Aorta (tissue), 5 donors: ENCODE measurements at regions not wholly inside any gene's neighbourhood (a gene's known extent, or its start where the extent isn't known, plus 50 kb on each side); places are given as distances from the start of the nearest gene placed in this dataset.

ENCODE experiments used
- ATAC-seq: fragments of 200-7000 bp; cut with Tn5 transposase; one replicate; pipeline ENCODE4 v1.9.1; 2022; ENCODE audit warnings: moderate library complexity; ENCODE audit not compliant: low FRiP score
- DNase-seq, 2 donors: peaks; one replicate each; pipeline ENCODE4 v3.0.0-alpha.2; 2020
- H3K27ac ChIP-seq, 2 donors: one replicate each; pipeline ENCODE4 v1.5.1; 2013; ENCODE audit warnings: low read length in 2 of 2, mild to moderate bottlenecking in 2 of 2, moderate library complexity in 2 of 2, control low read depth in 1 of 2, inconsistent platforms in 1 of 2, low read depth in 1 of 2
- H3K27me3 ChIP-seq, 2 donors: one replicate each; pipeline ENCODE4 v1.6.1; 2013; ENCODE audit warnings: control low read depth in 1 of 2, low read length in 1 of 2, mild to moderate bottlenecking in 1 of 2, moderate library complexity in 1 of 2; ENCODE audit not compliant: insufficient read depth in 2 of 2, control insufficient read depth in 1 of 2
- H3K36me3 ChIP-seq, 2 donors: one replicate each; pipeline ENCODE4 v1.6.1; 2013; ENCODE audit warnings: control low read depth in 1 of 2, low read length in 1 of 2, mild to moderate bottlenecking in 1 of 2; ENCODE audit not compliant: insufficient read depth in 2 of 2, control insufficient read depth in 1 of 2
- H3K4me1 ChIP-seq, 2 donors: one replicate each; pipeline ENCODE4 v1.6.1; 2013; ENCODE audit warnings: low read length in 2 of 2, control low read depth in 1 of 2, mild to moderate bottlenecking in 1 of 2, moderate library complexity in 1 of 2; ENCODE audit not compliant: insufficient read depth in 2 of 2, control insufficient read depth in 1 of 2
- H3K4me3 ChIP-seq, 2 donors: one replicate each; pipeline ENCODE4 v1.5.1; 2013; ENCODE audit warnings: low read length in 2 of 2, control low read depth in 1 of 2, mild to moderate bottlenecking in 1 of 2
- H3K9me3 ChIP-seq: one replicate; pipeline ENCODE4 v1.6.1; 2013; ENCODE audit warnings: mild to moderate bottlenecking, low read length; ENCODE audit not compliant: control insufficient read depth
- WGBS, 2 donors: extraction: QIAGEN DNeasy Blood & Tissue Kit; methylation state at CpG; one replicate each; pipeline ENCODE4 v1.1.7; 2013; 5-methylcytosine and 5-hydroxymethylcytosine counted together
- intact Hi-C, 2 donors: fragments of 100-400 bp; cut with DNase I; formaldehyde crosslinking; loops; one replicate each; pipeline versions ENCODE4 v1.14.2 to v1.15.0; 2022
- donor health status: healthy with polysubstance abuse.
- donor health status: Bipolar disorder and iron deficiency.
- donor health status: DM: no; HTN: no; CAD: no.
- donor health status: DM: no; HTN: no; CAD: no.
- donor health status: DM: yes; HTN: yes; CAD: no.

DNA sequence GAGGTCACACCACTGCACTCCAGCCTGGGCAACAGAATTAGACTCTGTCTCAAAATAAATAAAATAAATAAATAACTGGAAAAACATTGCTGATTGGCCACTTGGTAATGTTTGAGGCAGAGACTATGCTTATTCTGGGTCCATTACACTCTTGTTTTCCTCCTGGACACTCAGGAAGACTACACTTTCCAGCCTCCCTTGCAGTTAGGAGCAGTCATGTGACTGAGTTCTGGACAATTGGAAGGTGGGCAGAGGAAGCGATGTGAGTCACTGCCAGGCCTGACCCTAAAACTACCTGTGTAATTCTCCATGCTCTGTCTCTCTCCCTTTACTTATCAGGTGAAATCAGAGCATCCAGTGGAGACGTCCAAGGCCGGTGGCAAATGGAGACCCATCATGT is 74.4 kb downstream of the VCPKMT start:
- Histone ChIP-seq H3K36me3 (no peaks in the 10 kb centered on the region), H3K4me3 (no peak overlapping the region), H3K4me1 (peaks cover 0 to 9% of the 10 kb centered on the region in 2 donors), H3K27ac (no peak overlapping the region), H3K27me3 (no peaks in the 10 kb centered on the region), H3K9me3 (no peaks in the 10 kb centered on the region)
- 91 to 98% methylated on average over 3 of the region's 3 CpGs for WGBS, 2 donors
- DNase-seq, result no peak
- intact Hi-C loops, result no loop called here
- ATAC-seq, result no peak

DNA sequence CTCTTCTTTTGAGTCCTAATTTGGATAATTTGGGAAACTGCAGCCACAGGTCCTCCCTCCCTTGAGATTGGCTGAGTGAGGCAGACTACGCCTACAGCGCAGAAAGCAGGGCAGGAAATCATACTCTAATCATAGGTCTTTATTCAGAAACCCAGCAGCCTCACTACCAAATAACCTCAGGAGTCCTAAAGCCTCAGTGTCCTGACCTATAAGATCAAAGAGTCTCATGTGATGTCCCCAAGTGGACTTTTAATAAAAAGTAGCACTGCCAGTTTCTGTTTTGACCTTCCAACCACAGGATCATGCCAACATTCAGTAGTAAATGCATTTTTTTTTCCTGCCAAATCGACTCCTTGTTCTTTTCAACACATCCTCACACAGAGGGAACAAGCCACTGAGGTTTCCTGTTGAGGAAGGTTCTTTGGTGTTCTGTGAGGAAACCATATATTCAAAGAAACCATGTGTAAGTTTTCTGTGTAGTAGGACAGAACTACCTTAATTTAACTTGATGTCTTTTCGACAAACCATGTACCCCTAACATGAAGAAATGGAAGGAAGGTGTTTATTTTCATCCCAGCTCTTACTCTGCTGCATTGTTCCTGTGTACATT is 72.2 kb downstream of the VCPKMT start:
- no peaks in the 10 kb centered on the region for H3K36me3 ChIP-seq
- no peaks in the 10 kb centered on the region for H3K27me3 ChIP-seq
- 63 to 66% methylated on average over 4 of the region's 4 CpGs for WGBS, 2 donors
- peaks cover 0 to 9% of the 10 kb centered on the region in 2 donors for H3K4me1 ChIP-seq
- intact Hi-C loops, result no loop called here
- DNase-seq, result no peak
- H3K27ac ChIP-seq, result peak overlapping the region; percentile 21 to 32
- no peak overlapping the region for H3K4me3 ChIP-seq
- no peaks in the 10 kb centered on the region for H3K9me3 ChIP-seq
- ATAC-seq, result no peak

GRCh38 chr14:50045039-50045711 is 71.2 kb downstream of the VCPKMT start:
- peak overlapping the region in 1 of 2 donors; percentile 86 for H3K27ac ChIP-seq
- intact Hi-C loops, result loop anchor here in 1 of 2 donors (1.0 kb wide), 1 partner anchor 46 kb away; no protein-coding TSS in a partner anchor
- H3K9me3 ChIP-seq, result no peaks in the 10 kb centered on the region
- H3K36me3 ChIP-seq, result no peaks in the 10 kb centered on the region
- DNase-seq (peak; percentile 90 to 96), ATAC-seq (peak; percentile 90)
- WGBS, 2 donors, result 9 to 10% methylated on average over 8 of the region's 8 CpGs
- H3K4me1 ChIP-seq, result peaks cover 0 to 9% of the 10 kb centered on the region in 2 donors
- no peak overlapping the region for H3K4me3 ChIP-seq
- H3K27me3 ChIP-seq, result no peaks in the 10 kb centered on the region

DNA sequence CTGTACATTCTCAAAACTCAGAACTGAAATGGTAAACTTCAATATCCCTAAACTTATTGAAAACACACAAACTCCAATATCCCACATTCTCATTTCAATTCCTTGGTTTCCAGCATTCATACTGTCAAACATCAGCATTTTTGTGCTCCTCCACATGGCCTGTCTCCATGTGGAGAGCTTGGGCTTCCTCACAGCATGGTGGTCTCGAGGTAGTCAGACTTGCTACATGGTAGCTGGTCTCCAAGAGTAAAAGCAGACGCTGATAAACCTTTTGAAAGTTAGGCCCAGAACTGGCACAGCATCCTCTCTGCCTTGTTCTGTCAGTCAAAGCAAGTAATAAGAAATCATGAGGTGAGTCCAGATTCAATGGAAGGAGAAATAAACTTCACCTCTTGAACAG is 70.5 kb downstream of the VCPKMT start:
- H3K27ac ChIP-seq, result no peak overlapping the region
- 97 to 98% methylated on average over 2 of the region's 2 CpGs for WGBS, 2 donors
- DNase-seq (no peak), ATAC-seq (no peak)
- no peaks in the 10 kb centered on the region for H3K36me3 ChIP-seq
- H3K4me3 ChIP-seq, result no peak overlapping the region
- H3K27me3 ChIP-seq, result no peaks in the 10 kb centered on the region
- no peaks in the 10 kb centered on the region for H3K9me3 ChIP-seq
- intact Hi-C loops, result loop anchor here in 1 of 2 donors (1.0 kb wide), 1 partner anchor 47 kb away; no protein-coding TSS in a partner anchor
- H3K4me1 ChIP-seq, result peaks cover 0 to 9% of the 10 kb centered on the region in 2 donors

DNA sequence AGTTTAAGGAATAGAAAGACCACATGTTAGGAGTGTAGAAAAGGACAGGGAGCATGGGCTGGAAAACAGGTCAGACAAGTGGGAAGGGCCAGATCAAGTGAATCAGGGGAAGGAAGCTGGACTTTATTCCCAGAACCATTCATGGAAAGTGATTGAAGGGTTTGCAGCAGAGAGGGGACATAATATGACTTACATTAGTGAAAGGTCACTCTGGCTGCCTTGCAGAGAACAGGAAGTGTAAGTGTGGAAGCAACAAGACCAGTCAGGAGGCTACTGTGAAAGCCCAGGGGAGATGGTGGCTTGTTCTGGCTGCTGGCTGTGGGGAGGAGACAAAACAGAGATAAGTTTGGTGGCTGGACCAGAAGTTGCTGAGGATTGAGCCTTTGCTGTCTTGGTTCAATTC is 69.1 kb downstream of the VCPKMT start:
- DNase-seq (no peak), ATAC-seq (peak; percentile 6)
- intact Hi-C loops, result no loop called here
- H3K9me3 ChIP-seq, result no peaks in the 10 kb centered on the region
- no peak overlapping the region for H3K4me3 ChIP-seq
- H3K27me3 ChIP-seq, result no peaks in the 10 kb centered on the region
- H3K36me3 ChIP-seq, result no peaks in the 10 kb centered on the region
- H3K4me1 ChIP-seq, result peaks cover 0 to 9% of the 10 kb centered on the region in 2 donors
- H3K27ac ChIP-seq, result no peak overlapping the region

- 90 to 93% methylated on average over 4 of the region's 4 CpGs for WGBS, 2 donors
These were observed 67.3 kb downstream of the VCPKMT start for GRCh38 chr14:50049093-50049492.

DNA sequence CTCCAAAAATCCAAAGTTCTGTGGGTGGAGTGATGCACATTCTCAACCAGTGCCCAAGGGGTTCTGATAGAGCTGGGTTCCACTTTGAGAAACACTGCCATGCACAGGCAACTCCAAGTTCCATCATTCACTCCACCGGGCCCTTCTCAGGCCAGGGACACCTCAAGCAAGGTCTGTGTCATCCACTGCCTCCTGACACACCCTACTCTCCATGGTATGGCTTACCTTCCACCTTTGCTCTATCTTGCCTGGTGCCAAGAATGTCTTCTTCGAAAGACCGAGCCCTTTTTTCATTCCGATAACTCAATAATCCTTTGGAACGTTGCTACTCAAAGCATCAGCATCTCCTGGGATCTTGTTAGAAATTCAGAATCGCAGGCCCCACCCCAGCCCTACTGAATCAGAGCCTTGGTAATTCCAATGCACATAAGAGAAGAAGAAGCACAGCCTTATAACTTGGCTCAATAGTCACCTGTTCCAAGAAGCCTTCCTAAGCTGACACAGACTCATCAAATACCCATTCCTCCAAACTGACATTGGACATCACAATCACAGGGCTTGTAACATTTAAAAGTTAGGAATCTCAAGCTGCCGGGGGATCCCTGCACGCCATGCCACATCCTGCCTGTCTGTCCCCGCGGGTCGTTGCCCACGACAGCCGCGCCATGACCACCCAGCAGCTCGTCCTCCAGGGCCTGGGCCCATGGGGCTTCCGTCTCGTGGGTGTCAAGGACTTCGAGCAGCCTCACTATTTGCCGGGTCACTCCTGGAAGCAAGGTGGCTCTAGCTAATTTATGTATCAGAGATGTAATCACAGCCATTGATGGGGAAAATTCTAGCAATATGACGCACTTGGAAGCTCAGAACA is 66.4 kb downstream of the VCPKMT start:
- DNase-seq (peak in 1 of 2 donors; percentile 61), ATAC-seq (no peak)
- Histone ChIP-seq H3K4me1 (no peaks in the 10 kb centered on the region), H3K9me3 (no peaks in the 10 kb centered on the region), H3K27me3 (no peaks in the 10 kb centered on the region), H3K36me3 (no peaks in the 10 kb centered on the region), H3K4me3 (no peak overlapping the region), H3K27ac (no peak overlapping the region)
- 95 to 97% methylated on average over 20 of the region's 20 CpGs for WGBS, 2 donors
- intact Hi-C loops, result no loop called here

More at GRCh38 chr14:50049093-50049492, 67.3 kb downstream of the VCPKMT start:
- Histone ChIP-seq H3K27me3 (no peaks in the 10 kb centered on the region), H3K4me3 (no peak overlapping the region), H3K36me3 (no peaks in the 10 kb centered on the region), H3K9me3 (no peaks in the 10 kb centered on the region), H3K27ac (no peak overlapping the region), H3K4me1 (peaks cover 0 to 6% of the 10 kb centered on the region in 2 donors)
- ATAC-seq, result no peak
- DNase-seq, result peak in 1 of 2 donors; percentile 5
- intact Hi-C loops, result no loop called here

- no peak overlapping the region for H3K27ac ChIP-seq
- H3K4me1 ChIP-seq, result no peaks in the 10 kb centered on the region
- DNase-seq (peak in 1 of 2 donors; percentile 16), ATAC-seq (no peak)
- 92 to 94% methylated on average over 12 of the region's 12 CpGs for WGBS, 2 donors
- no peaks in the 10 kb centered on the region for H3K36me3 ChIP-seq
- no peak overlapping the region for H3K4me3 ChIP-seq
- no peaks in the 10 kb centered on the region for H3K9me3 ChIP-seq
- intact Hi-C loops, result no loop called here
- H3K27me3 ChIP-seq, result no peaks in the 10 kb centered on the region
These were observed 65.3 kb downstream of the VCPKMT start for GRCh38 chr14:50051106-50051505.
